ENCODE measurements at regions not wholly inside any gene's neighbourhood (a gene's known extent, or its start where the extent isn't known, plus 50 kb on each side); places are given as distances from the start of the nearest gene placed in this dataset.

GRCh38 chr4:128362760-128363159 is 75.1 kb upstream of the PGRMC2 start:
- Histone ChIP-seq H3K9ac (ENCODE audit: insufficient read depth in 1 of 2, low read depth in 2 of 2, low read length in 2 of 2) (no peak overlapping the region), H3K4me2 (ENCODE audit: insufficient read depth, low read length) (no peak overlapping the region), H3K79me2 (ENCODE audit: control insufficient read depth, insufficient read depth, low read length) (no peaks in the 10 kb centered on the region), H4K20me1 (replicated peaks; ENCODE audit: control insufficient read depth, insufficient read depth, low read length) (no peaks in the 10 kb centered on the region), H3K4me1 (replicated peaks in 1 of 2; ENCODE audit: control insufficient read depth in 2 of 2, insufficient read depth in 2 of 2, low read length in 2 of 2) (peaks cover 0 to 6% of the 10 kb centered on the region in 2 experiments; a peak in 1 of 5 replicates), H3K27me3 (ENCODE audit: control insufficient read depth in 2 of 2, insufficient read depth in 2 of 2, low read length in 2 of 2) (no peaks in the 10 kb centered on the region), H2AFZ (ENCODE audit: low read depth, low read length) (no peak overlapping the region), H3K27ac (ENCODE audit: extremely low read depth, low read depth, low read length) (no peak overlapping the region), H3K9me1 (ENCODE audit: control insufficient read depth, insufficient read depth, low read length) (no peaks in the 10 kb centered on the region), H3K36me3 (ENCODE audit: control insufficient read depth, insufficient read depth, low read length) (no peaks in the 10 kb centered on the region), H3K4me3 (no peak overlapping the region), H3K9me3 (replicated peaks; ENCODE audit: control insufficient read depth, insufficient read depth, low read depth, low read length) (no peaks in the 10 kb centered on the region)
- ChIA-PET POLR2A (no interaction called here), CTCF (ENCODE audit: low intra/inter-chr PET ratio) (no interaction called here)
- no peak for FAIRE-seq
- no TSS peak for BruUV-seq (replicated peaks)
- in situ Hi-C loops (cut with MboI): no loop called here
- intact Hi-C loops (cut with micrococcal nuclease): no loop called here
- WGBS (ENCODE audit: insufficient coverage, low coverage, missing lambda C conversion rate): 40% methylated on average over 1 of the region's 1 CpG
- ATAC-seq: no peak
- TF ChIP-seq ELK1 (CRISPR knock-in tag; IDR thresholded peaks at IDR 0.05) (no peak), ZFP1 (CRISPR knock-in tag; IDR thresholded peaks at IDR 0.05) (no peak), ZNF57 (CRISPR knock-in tag; IDR thresholded peaks at IDR 0.05) (no peak), ZNF511 (CRISPR knock-in tag; IDR thresholded peaks at IDR 0.05) (no peak)
- no peak for DNase-seq (ENCODE audit: extremely low read depth in 1 of 4, low spot score in 3 of 4)

GRCh38 chr4:128359422-128359821 is 71.8 kb upstream of the PGRMC2 start:
- POLR2A ChIA-PET: no interaction called here
- Histone ChIP-seq H3K36me3 (ENCODE audit: control insufficient read depth, insufficient read depth, low read length) (no peaks in the 10 kb centered on the region), H3K4me1 (replicated peaks in 1 of 2; ENCODE audit: control insufficient read depth in 2 of 2, insufficient read depth in 2 of 2, low read length in 2 of 2) (peaks cover 2 to 18% of the 10 kb centered on the region in 2 experiments; a peak in 3 of 5 replicates), H2AFZ (ENCODE audit: low read depth, low read length) (no peak overlapping the region), H3K4me2 (ENCODE audit: insufficient read depth, low read length) (no peak overlapping the region), H3K9me1 (ENCODE audit: control insufficient read depth, insufficient read depth, low read length) (no peaks in the 10 kb centered on the region), H3K27me3 (ENCODE audit: control insufficient read depth in 2 of 2, insufficient read depth in 2 of 2, low read length in 2 of 2) (no peaks in the 10 kb centered on the region), H3K9me3 (replicated peaks; ENCODE audit: control insufficient read depth, insufficient read depth, low read depth, low read length) (no peaks in the 10 kb centered on the region), H3K79me2 (ENCODE audit: control insufficient read depth, insufficient read depth, low read length) (no peaks in the 10 kb centered on the region), H3K4me3 (no peak overlapping the region), H4K20me1 (replicated peaks; ENCODE audit: control insufficient read depth, insufficient read depth, low read length) (no peaks in the 10 kb centered on the region), H3K27ac (ENCODE audit: extremely low read depth, low read depth, low read length) (no peak overlapping the region), H3K9ac (ENCODE audit: insufficient read depth in 1 of 2, low read depth in 2 of 2, low read length in 2 of 2) (no peak overlapping the region)
- in situ Hi-C loops (cut with MboI): no loop called here
- BruUV-seq (replicated peaks): no TSS peak
- 58% methylated on average over 2 of the region's 2 CpGs for WGBS (ENCODE audit: insufficient coverage, low coverage, missing lambda C conversion rate)
- intact Hi-C loops (cut with micrococcal nuclease): no loop called here
- DNase-seq (ENCODE audit: extremely low read depth in 1 of 4, low spot score in 3 of 4): no peak
- no peak for ATAC-seq
- CTCF ChIA-PET (ENCODE audit: low intra/inter-chr PET ratio): no interaction called here
- no peak for FAIRE-seq
- no peak for TF ChIP-seq ZNF561 (CRISPR knock-in tag; conservative IDR thresholded peaks at IDR 0.05)
- no peak for TF ChIP-seq ZNF431 (CRISPR knock-in tag; IDR thresholded peaks at IDR 0.05)
- no peak for TF ChIP-seq MCM2 (IDR thresholded peaks at IDR 0.05; ENCODE audit: low read depth)
- no peak for TF ChIP-seq ZFP1 (CRISPR knock-in tag; IDR thresholded peaks at IDR 0.05)
- TF ChIP-seq MCM5 (IDR thresholded peaks at IDR 0.05; ENCODE audit: low read depth): no peak
- no peak for TF ChIP-seq TAL1 (IDR thresholded peaks at IDR 0.05)
- TF ChIP-seq TAF9B (IDR thresholded peaks at IDR 0.05; ENCODE audit: partially characterized antibody): no peak
- TF ChIP-seq CBFB (CRISPR knock-in tag; IDR thresholded peaks at IDR 0.05): no peak
- no peak for TF ChIP-seq PHF20 (IDR thresholded peaks at IDR 0.05; ENCODE audit: partially characterized antibody)
- TF ChIP-seq ZBTB9 (CRISPR knock-in tag; IDR thresholded peaks at IDR 0.05): no peak
- no peak for TF ChIP-seq JUND (IDR thresholded peaks at IDR 0.05; ENCODE audit: borderline replicate concordance, low read depth, low read length)
- TF ChIP-seq JUND (tag; IDR thresholded peaks at IDR 0.05; ENCODE audit: borderline replicate concordance, low read depth, low read length): no peak
